ENCODE measurements at regions not wholly inside any gene's neighbourhood (a gene's known extent, or its start where the extent isn't known, plus 50 kb on each side); places are given as distances from the start of the nearest gene placed in this dataset.

- H3K27ac ChIP-seq (ENCODE audit: low read length), result no peak overlapping the region
- H3K27me3 ChIP-seq (ENCODE audit: insufficient read depth, low read length, poor library complexity), result no peaks in the 10 kb centered on the region
- no peak overlapping the region for H3K9ac ChIP-seq (ENCODE audit: low read depth, low read length)
- no peak overlapping the region for H2AFZ ChIP-seq (ENCODE audit: low read depth, low read length)
- no peaks in the 10 kb centered on the region for H4K20me1 ChIP-seq (ENCODE audit: insufficient read depth, low read length)
- H3K4me1 ChIP-seq (ENCODE audit: insufficient read depth, low read length), result no peaks in the 10 kb centered on the region
- no peak for TF ChIP-seq CTCF (IDR thresholded peaks at IDR 0.05; ENCODE audit: borderline replicate concordance, extremely low read depth, low read length, poor library complexity, severe bottlenecking)
- H3K36me3 ChIP-seq (ENCODE audit: insufficient read depth, low read length), result no peaks in the 10 kb centered on the region
- no peak overlapping the region for H3K4me3 ChIP-seq (ENCODE audit: low read depth in 1 of 2, low read length in 2 of 2)
- H3K79me2 ChIP-seq (ENCODE audit: insufficient read depth, low read length), result no peaks in the 10 kb centered on the region
- H3K4me2 ChIP-seq (ENCODE audit: insufficient read depth, low read length), result no peak overlapping the region
- DNase-seq, result no peak
- no peaks in the 10 kb centered on the region for H3K9me3 ChIP-seq (ENCODE audit: insufficient read depth, low read length, severe bottlenecking)
- ATAC-seq (ENCODE audit: insufficient read depth, low read depth), result no peak
Observed at GRCh38 chrX:11040996-11041395, 70.1 kb upstream of the HCCS start.

GRCh38 chrX:11050013-11050412 lies 61.1 kb upstream of the HCCS start:
- H3K79me2 ChIP-seq (ENCODE audit: insufficient read depth, low read length), result no peaks in the 10 kb centered on the region
- H3K4me1 ChIP-seq (ENCODE audit: insufficient read depth, low read length), result no peaks in the 10 kb centered on the region
- no peak overlapping the region for H3K27ac ChIP-seq (ENCODE audit: low read length)
- H3K4me3 ChIP-seq (ENCODE audit: low read depth in 1 of 2, low read length in 2 of 2), result no peak overlapping the region
- H3K4me2 ChIP-seq (ENCODE audit: insufficient read depth, low read length), result no peak overlapping the region
- H3K9me3 ChIP-seq (ENCODE audit: insufficient read depth, low read length, severe bottlenecking), result no peaks in the 10 kb centered on the region
- TF ChIP-seq EZH2 (IDR thresholded peaks at IDR 0.05; ENCODE audit: borderline replicate concordance, low read depth, low read length, severe bottlenecking), result no peak
- DNase-seq, result no peak
- no peak overlapping the region for H2AFZ ChIP-seq (ENCODE audit: low read depth, low read length)
- no peak for ATAC-seq (ENCODE audit: insufficient read depth, low read depth)
- H3K36me3 ChIP-seq (ENCODE audit: insufficient read depth, low read length), result no peaks in the 10 kb centered on the region
- no peaks in the 10 kb centered on the region for H3K27me3 ChIP-seq (ENCODE audit: insufficient read depth, low read length, poor library complexity)
- no peaks in the 10 kb centered on the region for H4K20me1 ChIP-seq (ENCODE audit: insufficient read depth, low read length)
- H3K9ac ChIP-seq (ENCODE audit: low read depth, low read length), result no peak overlapping the region

- Histone ChIP-seq H3K36me3 (ENCODE audit: insufficient read depth, low read length) (no peaks in the 10 kb centered on the region), H4K20me1 (ENCODE audit: insufficient read depth, low read length) (no peaks in the 10 kb centered on the region), H3K4me3 (ENCODE audit: low read depth in 1 of 2, low read length in 2 of 2) (no peak overlapping the region), H3K9me3 (ENCODE audit: insufficient read depth, low read length, severe bottlenecking) (no peaks in the 10 kb centered on the region), H3K27ac (ENCODE audit: low read length) (no peak overlapping the region), H2AFZ (ENCODE audit: low read depth, low read length) (no peak overlapping the region), H3K4me1 (ENCODE audit: insufficient read depth, low read length) (no peaks in the 10 kb centered on the region), H3K4me2 (ENCODE audit: insufficient read depth, low read length) (no peak overlapping the region), H3K79me2 (ENCODE audit: insufficient read depth, low read length) (no peaks in the 10 kb centered on the region), H3K9ac (ENCODE audit: low read depth, low read length) (no peak overlapping the region), H3K27me3 (ENCODE audit: insufficient read depth, low read length, poor library complexity) (no peaks in the 10 kb centered on the region)
- DNase-seq (no peak), ATAC-seq (ENCODE audit: insufficient read depth, low read depth) (no peak)
- TF ChIP-seq CTCF (IDR thresholded peaks at IDR 0.05; ENCODE audit: borderline replicate concordance, extremely low read depth, low read length, poor library complexity, severe bottlenecking) (no peak), EZH2 (IDR thresholded peaks at IDR 0.05; ENCODE audit: borderline replicate concordance, low read depth, low read length, severe bottlenecking) (no peak)
Observed at GRCh38 chrX:11053351-11053750, 57.8 kb upstream of the HCCS start.

GRCh38 chrX:11056322-11057176 lies 54.6 kb upstream of the HCCS start:
- TF ChIP-seq CTCF (IDR thresholded peaks at IDR 0.05; ENCODE audit: borderline replicate concordance, extremely low read depth, low read length, poor library complexity, severe bottlenecking) (no peak), EZH2 (IDR thresholded peaks at IDR 0.05; ENCODE audit: borderline replicate concordance, low read depth, low read length, severe bottlenecking) (no peak)
- no peaks in the 10 kb centered on the region for H4K20me1 ChIP-seq (ENCODE audit: insufficient read depth, low read length)
- DNase-seq (no peak), ATAC-seq (ENCODE audit: insufficient read depth, low read depth) (no peak)
- no peak overlapping the region for H3K9ac ChIP-seq (ENCODE audit: low read depth, low read length)
- no peak overlapping the region for H3K4me2 ChIP-seq (ENCODE audit: insufficient read depth, low read length)
- H3K79me2 ChIP-seq (ENCODE audit: insufficient read depth, low read length), result no peaks in the 10 kb centered on the region
- no peaks in the 10 kb centered on the region for H3K27me3 ChIP-seq (ENCODE audit: insufficient read depth, low read length, poor library complexity)
- H3K4me3 ChIP-seq (ENCODE audit: low read depth in 1 of 2, low read length in 2 of 2), result no peak overlapping the region
- no peaks in the 10 kb centered on the region for H3K9me3 ChIP-seq (ENCODE audit: insufficient read depth, low read length, severe bottlenecking)
- H3K36me3 ChIP-seq (ENCODE audit: insufficient read depth, low read length), result no peaks in the 10 kb centered on the region
- H2AFZ ChIP-seq (ENCODE audit: low read depth, low read length), result no peak overlapping the region
- no peak overlapping the region for H3K27ac ChIP-seq (ENCODE audit: low read length)
- no peaks in the 10 kb centered on the region for H3K4me1 ChIP-seq (ENCODE audit: insufficient read depth, low read length)

All from DND-41 (cell line).